Stimulated activated CD8-positive, alpha-beta memory T cell treated with anti-CD3 and anti-CD28 coated beads, Interleukin-2, amount 100 ng/mL, for 1 hour (primary cell): ENCODE measurements at regions not wholly inside any gene's neighbourhood (a gene's known extent, or its start where the extent isn't known, plus 50 kb on each side); places are given as distances from the start of the nearest gene placed in this dataset.
"Not testable (repeated sequence)": the region's sequence is repeated elsewhere in the genome, so short reads cannot be mapped to it uniquely, and the experiment has no call there.

Experiments
- DNase-seq, 2 donors: peaks; one replicate each; pipeline ENCODE4 v3.0.0-alpha.2; 2020; ENCODE audit warnings: low read depth in 2 of 2

DNA sequence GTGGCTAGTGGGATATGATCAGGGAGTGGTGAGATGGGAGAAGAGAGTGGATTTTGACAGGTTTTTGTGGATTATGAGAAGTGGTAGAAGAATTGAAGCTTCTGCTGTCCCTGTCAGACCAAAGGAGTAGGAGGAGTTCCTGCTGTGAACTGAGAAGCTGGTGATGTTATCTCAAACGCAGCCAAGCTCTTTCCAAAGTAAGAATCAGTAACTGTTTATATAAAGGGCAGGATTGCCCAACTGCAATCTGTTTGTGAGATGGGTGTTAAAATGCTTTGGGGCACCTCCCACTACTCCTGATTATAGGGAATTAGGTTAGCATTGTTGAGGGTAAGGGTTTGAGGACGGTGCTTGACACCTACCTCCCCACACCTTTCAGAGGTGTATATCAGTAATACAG, 60.5 kb upstream of the USP25 start:
- DNase-seq = no peak

DNA sequence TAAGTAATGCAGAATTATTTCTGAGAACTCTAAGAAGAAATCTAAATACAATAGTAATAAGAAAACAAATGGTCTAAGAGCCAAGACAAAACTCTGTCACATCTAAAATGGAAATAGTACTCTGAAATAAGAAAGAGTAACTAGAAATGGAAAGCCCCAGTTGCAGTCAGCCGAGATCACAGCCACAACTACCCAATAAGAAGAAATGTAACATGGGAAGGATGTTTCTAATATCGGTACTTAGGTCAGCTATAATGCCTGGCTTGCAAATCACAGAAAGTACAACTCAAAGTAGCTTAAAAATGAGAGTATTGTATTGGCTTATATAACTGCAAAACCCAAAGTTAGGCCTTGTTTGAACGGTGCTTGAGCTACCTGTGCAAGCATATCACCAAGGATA, 58.6 kb upstream of the USP25 start:
- DNase-seq = no peak

DNA sequence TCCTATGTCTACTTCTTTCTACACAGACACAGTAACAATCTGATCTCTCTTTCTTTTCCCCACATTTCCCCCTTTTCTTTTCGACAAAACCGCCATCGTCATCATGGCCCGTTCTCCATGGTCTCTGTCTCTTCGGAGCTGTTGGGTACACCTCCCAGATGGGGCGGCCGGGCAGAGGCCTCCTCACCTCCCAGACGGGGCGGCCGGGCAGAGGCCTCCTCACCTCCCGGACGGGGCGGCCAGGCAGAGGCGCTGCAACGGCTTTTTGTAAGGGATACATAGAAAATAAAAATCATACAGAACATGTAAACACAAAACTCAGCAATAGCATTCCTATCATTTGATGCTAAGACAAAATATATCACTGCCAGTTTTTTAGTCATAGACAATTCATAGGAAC, 57.2 kb upstream of the USP25 start:
- not testable (repeated sequence) for DNase-seq

DNA sequence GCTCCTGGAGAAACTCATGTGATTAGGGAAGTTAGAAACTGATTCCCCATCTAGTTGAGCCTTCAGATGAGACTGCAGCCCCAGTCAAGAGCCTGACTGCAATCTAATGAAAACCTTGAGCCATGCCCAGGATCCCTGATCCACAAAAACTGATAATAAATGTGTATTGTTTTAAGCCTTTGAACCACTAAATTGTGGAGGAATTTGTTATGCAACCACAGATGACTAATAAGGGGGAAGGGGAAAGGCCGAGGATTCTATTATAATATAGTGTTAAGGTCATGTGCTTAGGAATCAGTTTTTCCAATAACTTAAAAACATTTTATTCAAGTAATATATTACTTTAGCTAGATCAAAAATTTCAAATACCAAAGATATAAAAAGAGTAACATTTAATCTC, 52.8 kb upstream of the USP25 start:
- DNase-seq = no peak

DNA sequence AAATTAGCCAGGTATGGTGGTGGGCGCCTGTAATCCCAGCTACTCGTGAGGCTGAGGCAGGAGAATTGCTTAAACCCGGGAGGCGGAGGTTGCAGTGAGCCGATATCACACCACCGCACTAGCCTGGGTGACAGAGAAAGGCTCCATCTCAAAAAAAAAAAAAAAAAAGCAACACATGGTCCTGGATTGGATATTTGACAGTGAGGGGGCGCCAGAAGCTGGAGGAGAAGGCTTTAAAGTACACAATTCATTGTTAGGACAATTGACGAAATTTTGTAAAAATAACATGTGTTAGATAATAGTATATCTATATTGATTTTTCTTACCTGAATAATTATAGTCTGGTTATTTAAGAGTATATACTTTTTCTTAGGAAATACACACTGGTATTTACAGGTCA, 50.2 kb upstream of the USP25 start:
- no peak for DNase-seq
